Thyroid gland (tissue), 4 donors: ENCODE measurements at regions not wholly inside any gene's neighbourhood (a gene's known extent, or its start where the extent isn't known, plus 50 kb on each side); places are given as distances from the start of the nearest gene placed in this dataset.

ENCODE experiments used
- DNase-seq, 2 donors: peaks; one replicate each; pipeline ENCODE4 v3.0.0-alpha.2; 2019
- H3K27ac ChIP-seq, 3 donors: fragments of 200-600 bp; sonication (generic); 1 replicate in 2 of 3; 2 replicates in 1 of 3; pipeline ENCODE4 v1.5.1; 2016 to 2019; ENCODE audit warnings: mild to moderate bottlenecking in 1 of 3, moderate library complexity in 1 of 3
- H3K27me3 ChIP-seq: fragments of 200-600 bp; sonication (generic); one replicate; pipeline ENCODE4 v1.5.1; 2019
- H3K36me3 ChIP-seq, 2 donors: fragments of 200-600 bp; sonication (generic); one replicate each; pipeline ENCODE4 v1.5.1; 2016 to 2019
- H3K4me1 ChIP-seq, 2 donors: fragments of 200-600 bp; sonication (generic); one replicate each; pipeline ENCODE4 v1.5.1; 2017 to 2019
- H3K4me3 ChIP-seq, 3 donors: fragments of 200-600 bp; sonication (generic); replicated peaks in 1 of 3; 1 replicate in 2 of 3; 2 replicates in 1 of 3; pipeline ENCODE4 v1.5.1; 2016; ENCODE audit warnings: mild to moderate bottlenecking in 1 of 3
- H3K9me3 ChIP-seq: fragments of 200-600 bp; sonication (generic); one replicate; pipeline ENCODE4 v1.5.1; 2017
- POLR2A ChIP-seq, 2 donors: fragments of 450-650 bp; IDR thresholded peaks; one replicate each; pipeline ENCODE4 v1.6.1; 2017; ENCODE audit warnings: antibody characterized with exemption in 2 of 2, mild to moderate bottlenecking in 2 of 2, moderate library complexity in 1 of 2
- WGBS, 2 donors: methylation state at CpG; one replicate each; pipeline ENCODE4 v1.1.5; 2017; 5-methylcytosine and 5-hydroxymethylcytosine counted together
- intact Hi-C: fragments of 100-400 bp; cut with DNase I; formaldehyde crosslinking; loops from one replicate; pipeline ENCODE4 v1.15.1; 2023
- TF ChIP-seq, protein P1 (sequence below), 6 experiments: fragments of 200-600 bp in 3 of 6; fragments of 450-650 bp in 3 of 6; sonication (generic) in 3 of 6; IDR thresholded peaks; one replicate each; pipeline ENCODE4 v1.5.1; 2016 to 2019; ENCODE audit warnings: antibody characterized with exemption in 6 of 6, mild to moderate bottlenecking in 2 of 6, inconsistent platforms in 1 of 6, moderate library complexity in 1 of 6

DNA sequence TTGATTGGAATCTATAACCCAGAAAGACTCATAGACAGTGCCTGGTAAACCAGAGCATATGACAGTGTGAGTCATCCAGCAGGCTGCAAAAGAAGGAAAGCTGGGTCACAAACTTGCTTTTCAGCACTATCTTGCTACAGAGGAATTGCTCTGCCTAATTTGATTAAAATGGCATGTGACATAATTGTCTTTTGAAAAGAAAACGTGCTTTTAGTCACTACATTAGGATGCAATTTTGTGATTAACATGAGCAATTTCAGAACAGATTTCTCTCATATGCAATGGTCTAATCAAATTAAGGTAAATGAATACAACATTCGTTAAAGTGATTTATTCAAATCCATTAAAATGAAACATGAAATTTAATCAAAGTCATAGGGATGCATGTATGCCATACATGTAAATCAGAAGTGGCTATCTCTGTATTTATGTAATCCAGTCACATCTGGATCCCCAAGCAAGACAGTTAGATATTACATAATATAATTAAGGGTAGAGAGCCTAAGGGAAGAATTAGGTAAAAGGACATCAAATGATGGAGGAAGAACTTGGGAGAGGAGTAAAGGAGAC lies 400.0 kb upstream of the HTR1E start:
- Histone ChIP-seq H3K36me3 (no peaks in the 10 kb centered on the region), H3K4me3 (no peak overlapping the region), H3K27me3 (no peaks in the 10 kb centered on the region), H3K27ac (no peak overlapping the region), H3K9me3 (no peaks in the 10 kb centered on the region), H3K4me1 (no peaks in the 10 kb centered on the region)
- no peak for TF ChIP-seq POLR2A (IDR thresholded peaks at IDR 0.05)
- TF ChIP-seq, protein P1, sequence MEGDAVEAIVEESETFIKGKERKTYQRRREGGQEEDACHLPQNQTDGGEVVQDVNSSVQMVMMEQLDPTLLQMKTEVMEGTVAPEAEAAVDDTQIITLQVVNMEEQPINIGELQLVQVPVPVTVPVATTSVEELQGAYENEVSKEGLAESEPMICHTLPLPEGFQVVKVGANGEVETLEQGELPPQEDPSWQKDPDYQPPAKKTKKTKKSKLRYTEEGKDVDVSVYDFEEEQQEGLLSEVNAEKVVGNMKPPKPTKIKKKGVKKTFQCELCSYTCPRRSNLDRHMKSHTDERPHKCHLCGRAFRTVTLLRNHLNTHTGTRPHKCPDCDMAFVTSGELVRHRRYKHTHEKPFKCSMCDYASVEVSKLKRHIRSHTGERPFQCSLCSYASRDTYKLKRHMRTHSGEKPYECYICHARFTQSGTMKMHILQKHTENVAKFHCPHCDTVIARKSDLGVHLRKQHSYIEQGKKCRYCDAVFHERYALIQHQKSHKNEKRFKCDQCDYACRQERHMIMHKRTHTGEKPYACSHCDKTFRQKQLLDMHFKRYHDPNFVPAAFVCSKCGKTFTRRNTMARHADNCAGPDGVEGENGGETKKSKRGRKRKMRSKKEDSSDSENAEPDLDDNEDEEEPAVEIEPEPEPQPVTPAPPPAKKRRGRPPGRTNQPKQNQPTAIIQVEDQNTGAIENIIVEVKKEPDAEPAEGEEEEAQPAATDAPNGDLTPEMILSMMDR (IDR thresholded peaks at IDR 0.05): no peak
- DNase-seq: no peak
- intact Hi-C loops: no loop called here
- 55 to 80% methylated on average over 2 of the region's 2 CpGs for WGBS, 2 donors

GRCh38 chr6:86536121-86536520 lies 401.2 kb upstream of the HTR1E start:
- H3K27me3 ChIP-seq: no peaks in the 10 kb centered on the region
- no peaks in the 10 kb centered on the region for H3K4me1 ChIP-seq
- no peak for DNase-seq
- intact Hi-C loops: no loop called here
- no peaks in the 10 kb centered on the region for H3K36me3 ChIP-seq
- TF ChIP-seq, protein P1 (IDR thresholded peaks at IDR 0.05): no peak
- TF ChIP-seq POLR2A (IDR thresholded peaks at IDR 0.05): no peak
- no peak overlapping the region for H3K27ac ChIP-seq
- H3K4me3 ChIP-seq: no peak overlapping the region
- no peaks in the 10 kb centered on the region for H3K9me3 ChIP-seq

DNA sequence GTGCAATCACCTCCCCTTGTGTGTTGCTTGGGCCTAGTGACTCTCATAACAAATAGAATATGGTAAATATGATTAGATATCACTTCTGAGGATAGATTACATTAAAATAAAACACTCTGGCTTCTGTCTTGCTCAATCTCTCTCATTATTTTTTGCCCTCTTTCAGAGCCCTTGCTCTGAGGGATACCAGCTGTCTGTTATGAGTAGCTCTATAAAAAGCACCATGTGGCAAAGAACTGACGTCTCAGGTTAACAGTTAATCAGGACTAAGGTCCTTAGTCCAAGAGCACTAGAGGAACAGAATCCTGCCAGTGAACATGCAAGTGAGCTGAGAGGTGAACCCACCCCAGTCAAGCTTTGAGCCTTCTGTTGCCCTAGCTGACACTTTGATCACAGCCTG lies 402.2 kb upstream of the HTR1E start:
- 67 to 80% methylated on average over 1 of the region's 1 CpG for WGBS, 2 donors
- Histone ChIP-seq H3K9me3 (no peaks in the 10 kb centered on the region), H3K27ac (no peak overlapping the region), H3K4me3 (no peak overlapping the region), H3K27me3 (no peaks in the 10 kb centered on the region), H3K4me1 (no peaks in the 10 kb centered on the region), H3K36me3 (no peaks in the 10 kb centered on the region)
- TF ChIP-seq, protein P1 (IDR thresholded peaks at IDR 0.05): no peak
- no peak for TF ChIP-seq POLR2A (IDR thresholded peaks at IDR 0.05)
- no peak for DNase-seq
- intact Hi-C loops: no loop called here

DNA sequence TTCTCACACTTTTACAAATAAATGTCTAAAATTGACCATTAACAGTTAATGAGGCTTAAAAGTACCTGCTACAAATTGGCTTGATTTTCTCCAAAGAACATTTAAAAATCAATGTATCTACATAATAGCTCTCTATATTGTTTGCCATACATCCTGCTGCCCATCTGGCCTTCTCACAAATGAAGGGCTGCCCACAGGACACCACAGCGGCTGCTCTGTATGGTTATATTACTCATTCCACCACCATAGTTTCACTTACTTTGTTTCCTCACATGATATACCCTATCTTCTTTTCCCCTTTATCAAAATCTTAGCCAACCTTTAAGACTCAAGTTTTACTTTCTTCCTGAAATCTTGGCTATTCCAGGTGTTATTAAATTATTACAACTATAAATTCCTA lies 407.7 kb upstream of the HTR1E start:
- Histone ChIP-seq H3K27ac (no peak overlapping the region), H3K4me1 (no peaks in the 10 kb centered on the region), H3K27me3 (no peaks in the 10 kb centered on the region), H3K4me3 (no peak overlapping the region), H3K9me3 (no peaks in the 10 kb centered on the region), H3K36me3 (no peaks in the 10 kb centered on the region)
- intact Hi-C loops: no loop called here
- WGBS, 2 donors: 89 to 93% methylated on average over 1 of the region's 1 CpG
- DNase-seq: no peak
- TF ChIP-seq POLR2A (IDR thresholded peaks at IDR 0.05): no peak
- TF ChIP-seq, protein P1 (IDR thresholded peaks at IDR 0.05): no peak

DNA sequence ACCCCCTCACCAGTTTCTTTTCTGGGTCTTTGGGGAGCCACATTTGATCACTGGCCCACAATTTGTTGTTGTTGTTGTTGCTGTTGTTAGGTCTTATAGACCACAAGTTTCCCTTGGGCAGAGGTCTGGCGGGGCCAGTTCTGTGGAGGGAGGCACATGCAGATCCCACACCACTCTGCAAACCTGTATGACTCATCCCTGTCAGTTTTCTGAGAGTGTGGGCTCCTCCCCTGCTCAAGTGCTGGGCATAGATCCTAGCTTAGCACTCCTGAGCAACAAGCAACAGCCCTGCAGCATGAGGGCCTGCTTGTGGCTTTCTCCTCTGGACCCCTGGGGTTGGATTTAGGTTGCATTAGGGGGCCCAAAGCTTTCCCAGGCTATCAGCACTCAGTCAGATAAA lies 411.1 kb upstream of the HTR1E start:
- no peak for DNase-seq
- Histone ChIP-seq H3K9me3 (no peaks in the 10 kb centered on the region), H3K27me3 (no peaks in the 10 kb centered on the region), H3K27ac (no peak overlapping the region), H3K36me3 (no peaks in the 10 kb centered on the region), H3K4me3 (no peak overlapping the region), H3K4me1 (no peaks in the 10 kb centered on the region)
- WGBS, 2 donors: 0% methylated on average over 1 of the region's 1 CpG
- TF ChIP-seq, protein P1 (IDR thresholded peaks at IDR 0.05): no peak
- no peak for TF ChIP-seq POLR2A (IDR thresholded peaks at IDR 0.05)
- intact Hi-C loops: no loop called here
